ENCODE measurements at regions not wholly inside any gene's neighbourhood (a gene's known extent, or its start where the extent isn't known, plus 50 kb on each side); places are given as distances from the start of the nearest gene placed in this dataset.
"Not testable (repeated sequence)": the region's sequence is repeated elsewhere in the genome, so short reads cannot be mapped to it uniquely, and the experiment has no call there.

DNA sequence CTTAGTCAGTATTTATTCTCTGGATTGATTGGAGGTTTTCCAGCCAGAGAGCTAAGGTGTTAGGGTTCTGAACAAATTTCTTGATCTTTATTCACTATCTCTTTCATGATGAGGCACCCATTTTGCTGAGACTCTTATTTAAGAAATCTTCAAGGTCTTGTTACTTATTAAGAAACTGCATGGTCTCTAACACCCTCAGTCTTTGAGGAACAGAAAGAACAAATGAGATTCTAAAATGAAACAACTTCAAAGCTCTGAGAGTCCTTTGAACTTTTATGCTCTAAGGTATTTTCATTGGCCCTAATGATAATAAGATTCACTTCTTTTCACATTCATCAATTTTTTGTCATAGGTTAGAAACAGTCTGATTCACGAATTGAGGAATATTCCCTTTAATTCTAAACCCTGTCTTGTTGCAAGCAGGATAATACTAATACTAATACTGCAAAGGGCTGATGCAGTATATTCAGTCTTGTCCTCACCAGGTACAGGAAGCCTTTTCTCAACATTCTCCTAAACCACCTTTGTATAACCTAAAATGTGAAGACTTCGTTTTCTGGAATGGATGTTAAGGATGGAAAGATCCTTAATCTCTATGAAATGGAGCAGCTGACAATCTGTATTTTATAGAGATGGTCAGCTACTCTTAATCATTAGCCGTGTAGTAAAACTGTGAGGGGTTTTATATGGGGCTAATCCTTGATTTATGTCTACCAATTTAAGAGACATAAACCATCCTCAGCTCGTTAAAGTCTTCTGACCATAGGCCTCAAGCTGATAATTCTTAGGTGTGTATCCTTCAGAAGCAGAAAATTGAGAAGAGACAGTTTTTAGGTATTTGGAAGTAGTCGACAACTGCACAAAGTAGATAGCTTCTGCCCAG, 198.3 kb downstream of the OTOL1 start:
- Histone ChIP-seq H3K9me3 (no peaks in the 10 kb centered on the region), H3K4me1 (no peaks in the 10 kb centered on the region), H3K36me3 (no peaks in the 10 kb centered on the region), H3K27me3 (no peaks in the 10 kb centered on the region), H3K4me3 (no peak overlapping the region), H3K27ac (no peak overlapping the region)
- intact Hi-C loops (cut with DNase I): no loop called here
- ATAC-seq (no peak), DNase-seq (no peak)
- TF ChIP-seq CTCF (IDR thresholded peaks at IDR 0.05) (no peak), POLR2A (IDR thresholded peaks at IDR 0.05) (no peak)
- WGBS (ENCODE audit: insufficient coverage, low coverage, low lambda C conversion rate, missing lambda C conversion rate): 50% methylated on average over 5 of the region's 5 CpGs

GRCh38 chr3:161695811-161696210, 199.2 kb downstream of the OTOL1 start:
- ATAC-seq (no peak), DNase-seq (no peak)
- WGBS (ENCODE audit: insufficient coverage, low coverage, low lambda C conversion rate, missing lambda C conversion rate): 50% methylated on average over 1 of the region's 1 CpG
- Histone ChIP-seq H3K27me3 (no peaks in the 10 kb centered on the region), H3K4me1 (no peaks in the 10 kb centered on the region), H3K27ac (no peak overlapping the region), H3K9me3 (no peaks in the 10 kb centered on the region), H3K36me3 (no peaks in the 10 kb centered on the region), H3K4me3 (no peak overlapping the region)
- intact Hi-C loops (cut with DNase I): no loop called here
- no peak for TF ChIP-seq POLR2A (IDR thresholded peaks at IDR 0.05)
- TF ChIP-seq CTCF (IDR thresholded peaks at IDR 0.05): no peak

DNA sequence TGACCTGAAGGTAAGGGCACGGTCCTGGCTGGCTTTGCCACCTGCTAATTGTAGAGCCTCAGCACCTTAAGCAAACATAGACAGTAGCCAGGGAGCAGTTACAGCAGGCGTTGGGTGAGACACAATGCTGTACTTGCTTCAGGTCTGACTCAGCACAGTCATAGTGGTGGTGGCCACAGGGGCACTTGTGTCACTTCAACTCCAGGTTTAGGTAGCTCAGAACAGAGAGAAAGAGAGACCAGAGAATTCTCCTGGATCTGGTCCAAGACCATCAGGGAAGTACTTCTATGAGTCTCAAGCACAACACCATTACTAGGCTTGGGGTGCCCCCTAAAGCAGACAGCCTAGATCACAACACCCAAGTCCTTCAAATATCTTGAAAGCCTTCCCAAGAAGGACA, 204.4 kb downstream of the OTOL1 start:
- no peaks in the 10 kb centered on the region for H3K9me3 ChIP-seq
- no peak overlapping the region for H3K4me3 ChIP-seq
- no peak for TF ChIP-seq CTCF (IDR thresholded peaks at IDR 0.05)
- H3K27ac ChIP-seq: no peak overlapping the region
- WGBS (ENCODE audit: insufficient coverage, low coverage, low lambda C conversion rate, missing lambda C conversion rate): 67% methylated on average over 2 of the region's 2 CpGs
- no peaks in the 10 kb centered on the region for H3K4me1 ChIP-seq
- no peaks in the 10 kb centered on the region for H3K36me3 ChIP-seq
- no peaks in the 10 kb centered on the region for H3K27me3 ChIP-seq
- intact Hi-C loops (cut with DNase I): no loop called here
- ATAC-seq (no peak), DNase-seq (no peak)

DNA sequence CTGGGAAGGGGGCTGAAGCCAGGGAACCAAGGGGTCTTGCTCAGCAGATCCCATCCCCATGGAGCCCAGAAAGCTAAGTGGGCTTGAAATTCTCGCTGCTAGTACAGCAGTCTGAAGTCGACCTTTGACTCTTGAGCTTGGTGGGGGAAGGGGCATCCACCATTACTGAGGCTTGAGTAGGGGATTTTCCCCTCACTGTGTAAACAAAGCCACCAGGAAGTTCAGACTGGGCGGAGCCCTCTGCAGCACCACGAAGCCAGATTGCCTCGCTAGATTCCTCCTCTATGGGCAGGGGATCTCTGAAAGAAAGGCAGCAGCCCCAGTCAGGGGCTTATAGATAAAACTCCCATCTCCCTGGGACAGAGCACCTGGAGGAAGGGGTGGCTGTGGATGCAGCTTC, 210.6 kb downstream of the OTOL1 start:
- not testable (repeated sequence) for H3K4me1 ChIP-seq
- no CpG with 5 or more reads among the region's 5 CpGs for WGBS (ENCODE audit: insufficient coverage, low coverage, low lambda C conversion rate, missing lambda C conversion rate)

DNA sequence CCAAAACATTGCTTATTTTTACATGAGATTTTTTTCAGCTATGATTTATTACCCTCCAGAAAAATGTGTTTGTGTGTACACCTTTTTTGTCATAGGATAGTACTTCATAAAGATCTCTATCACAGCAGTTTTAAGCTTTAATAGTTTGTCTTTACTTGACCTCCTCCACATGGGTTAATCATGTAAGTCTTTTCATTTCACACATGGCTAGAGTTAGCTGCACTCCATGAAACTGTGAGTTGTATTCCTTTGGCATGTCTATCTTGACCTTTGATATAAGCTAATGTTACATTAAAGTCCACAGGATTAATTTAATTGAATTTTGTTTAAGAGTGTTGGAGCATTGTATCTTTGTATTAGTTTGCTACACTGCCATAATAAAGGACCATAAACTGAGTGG, 217.1 kb downstream of the OTOL1 start:
- DNase-seq (no peak), ATAC-seq (no peak)
- H3K9me3 ChIP-seq: no peaks in the 10 kb centered on the region
- H3K27me3 ChIP-seq: no peaks in the 10 kb centered on the region
- no peak for TF ChIP-seq CTCF (IDR thresholded peaks at IDR 0.05)
- TF ChIP-seq POLR2A (IDR thresholded peaks at IDR 0.05): no peak
- intact Hi-C loops (cut with DNase I): no loop called here
- no peaks in the 10 kb centered on the region for H3K36me3 ChIP-seq
- H3K4me3 ChIP-seq: no peak overlapping the region
- no peaks in the 10 kb centered on the region for H3K4me1 ChIP-seq
- H3K27ac ChIP-seq: no peak overlapping the region

More for the DNA sequence above, 210.6 kb downstream of the OTOL1 start:
- intact Hi-C loops (cut with DNase I); H3K27me3 ChIP-seq; H3K36me3 ChIP-seq; H3K4me3 ChIP-seq; DNase-seq; ATAC-seq; H3K9me3 ChIP-seq; H3K27ac ChIP-seq: not testable (repeated sequence)
